Gastroesophageal sphincter (tissue), 3 donors: ENCODE measurements at regions not wholly inside any gene's neighbourhood (a gene's known extent, or its start where the extent isn't known, plus 50 kb on each side); places are given as distances from the start of the nearest gene placed in this dataset.

Experiments used
- CTCF ChIP-seq, 4 experiments: fragments of 200-600 bp in 2 of 4; fragments of 450-650 bp in 2 of 4; sonication (generic) in 1 of 4; IDR thresholded peaks; one replicate each; pipeline ENCODE4 v1.5.1; 2017 to 2019; ENCODE audit warnings: antibody characterized with exemption in 4 of 4, mild to moderate bottlenecking in 2 of 4, moderate library complexity in 2 of 4
- POLR2A ChIP-seq, 2 donors: fragments of 450-650 bp; IDR thresholded peaks; one replicate each; pipeline ENCODE4 v1.6.1; 2017; ENCODE audit warnings: antibody characterized with exemption in 2 of 2, mild to moderate bottlenecking in 2 of 2, moderate library complexity in 1 of 2

- TF ChIP-seq CTCF (IDR thresholded peaks at IDR 0.05) (no peak), POLR2A (IDR thresholded peaks at IDR 0.05) (no peak)
Observed at GRCh38 chr2:225895126-225895525, 495.6 kb downstream of the NYAP2 start.
